OCI-LY7 (cell line): ENCODE measurements at regions not wholly inside any gene's neighbourhood (a gene's known extent, or its start where the extent isn't known, plus 50 kb on each side); places are given as distances from the start of the nearest gene placed in this dataset.
"Not testable (repeated sequence)": the region's sequence is repeated elsewhere in the genome, so short reads cannot be mapped to it uniquely, and the experiment has no call there.

Experiments
- BruUV-seq: library from RNA; stranded (reverse); fragments of 400-500 nt; replicated peaks from 2 replicates; lab custom pipeline; 2021; lab: Mats Ljungman, UMichigan
- CTCF ChIA-PET: fragments of 300-600 bp; sonication (Branson Sonifier 250); formaldehyde crosslinking; loops from one replicate; lab custom pipeline; 2022; ENCODE audit warnings: antibody characterized with exemption; ENCODE audit not compliant: unreplicated experiment; lab: Charles Lee
- POLR2A ChIA-PET: fragments of 300-600 bp; sonication (Branson Sonifier 250); formaldehyde crosslinking; loops from one replicate; lab custom pipeline; 2022; ENCODE audit warnings: antibody characterized with exemption; lab: Charles Lee
- DNase-seq: peaks from one replicate; pipeline ENCODE4 v3.0.0-alpha.2; 2015; ENCODE audit warnings: low spot score
- H2AFZ ChIP-seq: fragments of 200-600 bp; sonication (generic), shearing (Covaris generic); 2 replicates; pipeline ENCODE4 v1.6.1; 2014; ENCODE audit warnings: mild to moderate bottlenecking, antibody characterized with exemption, low read length, moderate library complexity
- H3K27ac ChIP-seq: fragments of 200-600 bp; sonication (generic); 2 replicates; pipeline ENCODE4 v1.5.1; 2014; ENCODE audit warnings: mixed run types, low read depth, mild to moderate bottlenecking, moderate library complexity, low read length, inconsistent platforms; ENCODE audit not compliant: poor library complexity, severe bottlenecking
- H3K36me3 ChIP-seq: fragments of 200-600 bp; sonication (generic); 2 replicates; pipeline ENCODE4 v1.6.1; 2014; ENCODE audit warnings: mild to moderate bottlenecking, antibody characterized with exemption, low read length, moderate library complexity, mixed read lengths; ENCODE audit not compliant: insufficient read depth
- H3K4me1 ChIP-seq: fragments of 200-600 bp; sonication (generic); 2 replicates; pipeline ENCODE4 v1.5.1; 2014; ENCODE audit warnings: mild to moderate bottlenecking, low read length; ENCODE audit not compliant: insufficient read depth, poor library complexity, severe bottlenecking
- H3K4me2 ChIP-seq: fragments of 200-600 bp; sonication (generic); 2 replicates; pipeline ENCODE4 v1.6.1; 2014; ENCODE audit warnings: mild to moderate bottlenecking, low read length
- H3K4me3 ChIP-seq: fragments of 200-600 bp; sonication (generic); 2 replicates; pipeline ENCODE4 v1.5.1; 2014; ENCODE audit warnings: mild to moderate bottlenecking, low read depth, low read length; ENCODE audit not compliant: poor library complexity, severe bottlenecking
- H3K79me2 ChIP-seq: fragments of 200-600 bp; sonication (generic); 2 replicates; pipeline ENCODE4 v1.6.1; 2016; ENCODE audit warnings: low read depth, mild to moderate bottlenecking, low read length, moderate library complexity, mixed read lengths; ENCODE audit not compliant: insufficient read depth
- H3K9me2 ChIP-seq: fragments of 200-600 bp; sonication (generic); 2 replicates; pipeline ENCODE4 v1.6.1; 2016; ENCODE audit warnings: mild to moderate bottlenecking, low read length, mixed read lengths; ENCODE audit not compliant: insufficient read depth
- H3K9me3 ChIP-seq: fragments of 200-600 bp; sonication (generic); 2 replicates; pipeline ENCODE4 v1.6.1; 2014; ENCODE audit warnings: mild to moderate bottlenecking, mixed run types, low read length, mixed read lengths
- H4K20me1 ChIP-seq: fragments of 200-600 bp; sonication (generic); 2 replicates; pipeline ENCODE4 v1.6.1; 2014; ENCODE audit warnings: mild to moderate bottlenecking, antibody characterized with exemption, low read length, moderate library complexity, mixed read lengths; ENCODE audit not compliant: insufficient read depth
- CTCF ChIP-seq: fragments of 200-600 bp; sonication (generic); conservative IDR thresholded peaks from 2 replicates; pipeline ENCODE4 v1.5.1; 2014; ENCODE audit warnings: mild to moderate bottlenecking, antibody characterized with exemption, low read length, moderate library complexity, mixed read lengths
- EZH2phosphoT487 ChIP-seq: fragments of 200-600 bp; sonication (generic); IDR thresholded peaks from 2 replicates; pipeline ENCODE4 v1.6.1; 2018; ENCODE audit warnings: low read depth, borderline replicate concordance, mild to moderate bottlenecking, mixed run types, antibody characterized with exemption, low read length, moderate library complexity, mixed read lengths
- intact Hi-C: fragments of 100-400 bp; cut with micrococcal nuclease; formaldehyde crosslinking; loops from one replicate; pipeline ENCODE4 v1.10.0; 2022; ENCODE audit not compliant: unreplicated experiment

GRCh38 chr3:148551767-148552260 lies 145.9 kb upstream of the AGTR1 start:
- no peak overlapping the region for H2AFZ ChIP-seq
- intact Hi-C loops: no loop called here
- no peaks in the 10 kb centered on the region for H3K79me2 ChIP-seq
- POLR2A ChIA-PET: interaction anchor here (0.6 kb wide), 1 partner anchor 179 kb away, joined by 3 read pairs; no protein-coding TSS in a partner anchor
- H3K4me3 ChIP-seq: no peak overlapping the region
- no peak overlapping the region for H3K27ac ChIP-seq
- no peaks in the 10 kb centered on the region for H3K36me3 ChIP-seq
- no peaks in the 10 kb centered on the region for H3K9me3 ChIP-seq
- H3K4me1 ChIP-seq: no peaks in the 10 kb centered on the region
- BruUV-seq: no TSS peak
- H4K20me1 ChIP-seq: no peaks in the 10 kb centered on the region
- TF ChIP-seq EZH2phosphoT487: no peak
- TF ChIP-seq CTCF: no peak
- no peak overlapping the region for H3K4me2 ChIP-seq
- no peaks in the 10 kb centered on the region for H3K9me2 ChIP-seq
- CTCF ChIA-PET: no interaction called here
- no peak for DNase-seq

GRCh38 chr3:148554367-148554766 lies 143.3 kb upstream of the AGTR1 start:
- no peaks in the 10 kb centered on the region for H3K4me1 ChIP-seq
- no peak for DNase-seq
- ChIA-PET POLR2A (no interaction called here), CTCF (no interaction called here)
- no peaks in the 10 kb centered on the region for H3K79me2 ChIP-seq
- H3K4me3 ChIP-seq: no peak overlapping the region
- no peaks in the 10 kb centered on the region for H3K9me3 ChIP-seq
- H3K36me3 ChIP-seq: no peaks in the 10 kb centered on the region
- intact Hi-C loops: no loop called here
- no peaks in the 10 kb centered on the region for H4K20me1 ChIP-seq
- no TSS peak for BruUV-seq
- no peak for TF ChIP-seq CTCF
- no peak for TF ChIP-seq EZH2phosphoT487
- H3K4me2 ChIP-seq: no peak overlapping the region
- H3K9me2 ChIP-seq: no peaks in the 10 kb centered on the region
- H3K27ac ChIP-seq: no peak overlapping the region
- no peak overlapping the region for H2AFZ ChIP-seq

GRCh38 chr3:148556664-148557063 lies 141.0 kb upstream of the AGTR1 start:
- H4K20me1 ChIP-seq: no peaks in the 10 kb centered on the region
- no peak overlapping the region for H3K4me2 ChIP-seq
- no peak for DNase-seq
- BruUV-seq: no TSS peak
- intact Hi-C loops: no loop called here
- no peak overlapping the region for H2AFZ ChIP-seq
- CTCF ChIA-PET: no interaction called here
- no peak overlapping the region for H3K27ac ChIP-seq
- no peaks in the 10 kb centered on the region for H3K79me2 ChIP-seq
- TF ChIP-seq CTCF (no peak), EZH2phosphoT487 (no peak)
- H3K9me2 ChIP-seq: no peaks in the 10 kb centered on the region
- H3K4me1 ChIP-seq: no peaks in the 10 kb centered on the region
- no peaks in the 10 kb centered on the region for H3K36me3 ChIP-seq
- H3K4me3 ChIP-seq: no peak overlapping the region
- no peaks in the 10 kb centered on the region for H3K9me3 ChIP-seq
- POLR2A ChIA-PET: no interaction called here

GRCh38 chr3:148577579-148577978 lies 120.1 kb upstream of the AGTR1 start:
- H3K9me3 ChIP-seq, H3K4me2 ChIP-seq, H3K4me3 ChIP-seq, CTCF ChIA-PET, intact Hi-C loops, H2AFZ ChIP-seq, H3K36me3 ChIP-seq, DNase-seq, H4K20me1 ChIP-seq, BruUV-seq, H3K79me2 ChIP-seq, H3K9me2 ChIP-seq, H3K4me1 ChIP-seq, H3K27ac ChIP-seq, POLR2A ChIA-PET: not testable (repeated sequence)
